RWPE1 (cell line): ENCODE measurements at regions not wholly inside any gene's neighbourhood (a gene's known extent, or its start where the extent isn't known, plus 50 kb on each side); places are given as distances from the start of the nearest gene placed in this dataset.

Experiments used
- CTCF ChIA-PET: fragments of 350-600 bp; sonication (Branson Sonifier 250); formaldehyde crosslinking; extraction: SDS; loops from one replicate; lab custom pipeline; 2021; lab: Yijun Ruan, JAX
- POLR2A ChIA-PET: fragments of 400-600 bp; formaldehyde crosslinking; extraction: SDS; loops from one replicate; lab custom pipeline; 2020; ENCODE audit warnings: antibody characterized with exemption; ENCODE audit not compliant: low non-redundant PET; lab: Yijun Ruan, JAX
- DNase-seq: peaks from one replicate; pipeline ENCODE4 v3.0.0; 2012; ENCODE audit warnings: low spot score
- H3K27ac ChIP-seq: fragments of 450-650 bp; 2 replicates; pipeline ENCODE4 v1.5.1; 2017
- TF ChIP-seq, protein P1 (sequence below): fragments of 450-650 bp; conservative IDR thresholded peaks from 2 replicates; pipeline ENCODE4 v1.5.1; 2017; ENCODE audit warnings: low read depth, mild to moderate bottlenecking

DNA sequence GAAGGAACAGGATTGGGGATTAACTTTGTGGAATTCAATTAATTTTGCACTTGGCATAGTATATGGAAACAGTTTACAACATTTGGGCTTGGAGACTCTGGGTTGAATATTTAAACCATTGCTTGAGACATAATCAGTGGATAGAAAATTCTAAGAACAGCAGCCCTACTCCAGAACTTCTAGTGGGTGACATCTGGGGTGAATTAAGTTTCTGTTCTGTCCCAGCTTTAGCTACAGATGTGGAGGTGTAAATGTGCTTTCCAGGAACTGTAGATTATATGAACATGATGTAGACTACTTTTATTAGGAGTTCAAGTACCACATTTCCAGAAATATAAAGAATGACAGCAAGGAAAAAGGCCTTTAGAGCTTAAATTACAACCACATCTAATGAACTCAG is 51.9 kb upstream of the SKAP2 start:
- POLR2A ChIA-PET: no interaction called here
- no peak overlapping the region for H3K27ac ChIP-seq
- TF ChIP-seq, protein P1, sequence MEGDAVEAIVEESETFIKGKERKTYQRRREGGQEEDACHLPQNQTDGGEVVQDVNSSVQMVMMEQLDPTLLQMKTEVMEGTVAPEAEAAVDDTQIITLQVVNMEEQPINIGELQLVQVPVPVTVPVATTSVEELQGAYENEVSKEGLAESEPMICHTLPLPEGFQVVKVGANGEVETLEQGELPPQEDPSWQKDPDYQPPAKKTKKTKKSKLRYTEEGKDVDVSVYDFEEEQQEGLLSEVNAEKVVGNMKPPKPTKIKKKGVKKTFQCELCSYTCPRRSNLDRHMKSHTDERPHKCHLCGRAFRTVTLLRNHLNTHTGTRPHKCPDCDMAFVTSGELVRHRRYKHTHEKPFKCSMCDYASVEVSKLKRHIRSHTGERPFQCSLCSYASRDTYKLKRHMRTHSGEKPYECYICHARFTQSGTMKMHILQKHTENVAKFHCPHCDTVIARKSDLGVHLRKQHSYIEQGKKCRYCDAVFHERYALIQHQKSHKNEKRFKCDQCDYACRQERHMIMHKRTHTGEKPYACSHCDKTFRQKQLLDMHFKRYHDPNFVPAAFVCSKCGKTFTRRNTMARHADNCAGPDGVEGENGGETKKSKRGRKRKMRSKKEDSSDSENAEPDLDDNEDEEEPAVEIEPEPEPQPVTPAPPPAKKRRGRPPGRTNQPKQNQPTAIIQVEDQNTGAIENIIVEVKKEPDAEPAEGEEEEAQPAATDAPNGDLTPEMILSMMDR: no peak
- no peak for DNase-seq
- CTCF ChIA-PET: no interaction called here
